GM12878 (cell line): ENCODE measurements at regions not wholly inside any gene's neighbourhood (a gene's known extent, or its start where the extent isn't known, plus 50 kb on each side); places are given as distances from the start of the nearest gene placed in this dataset.

Experiments used
- ATAC-seq: fragments of 200-7000 bp; cut with Tn5 transposase; 3 replicates; pipeline ENCODE4 v1.9.1; 2020; ENCODE audit warnings: mild to moderate bottlenecking, moderate library complexity
- BruUV-seq: library from RNA; stranded (reverse); fragments of 400-500 nt; replicated peaks from 2 replicates; lab custom pipeline; 2021; lab: Mats Ljungman, UMichigan
- CTCF ChIA-PET: fragments of 300-600 bp; sonication (Branson Sonifier 250); formaldehyde crosslinking; extraction: SDS; loops from one replicate; lab custom pipeline; 2021; ENCODE audit warnings: inconsistent platforms; lab: Yijun Ruan, JAX
- POLR2A ChIA-PET: fragments of 350-600 bp; formaldehyde crosslinking; extraction: SDS; loops from one replicate; lab custom pipeline; 2021; ENCODE audit warnings: inconsistent platforms; lab: Charles Lee
- RAD21 ChIA-PET: fragments of 300-600 bp; sonication (Branson Sonifier 250); formaldehyde crosslinking; loops from one replicate; lab custom pipeline; 2023; ENCODE audit warnings: antibody characterized with exemption; ENCODE audit not compliant: unreplicated experiment; lab: Charles Lee
- SMC1A ChIA-PET: fragments of 300-600 bp; sonication (Branson Sonifier 250); formaldehyde crosslinking; loops from one replicate; lab custom pipeline; 2023; ENCODE audit not compliant: unreplicated experiment, uncharacterized antibody; lab: Charles Lee
- DNase-seq: peaks from one replicate; pipeline ENCODE4 v3.0.0-alpha.2; 2011; ENCODE audit warnings: low read depth, low spot score
- FAIRE-seq: peaks from 3 replicates; lab custom pipeline; 2011; peaks lifted over from hg19 to GRCh38; lab: Jason Lieb, UNC
- H2AFZ ChIP-seq: 2 replicates; pipeline ENCODE4 v1.6.0; 2011; ENCODE audit warnings: low read depth, low read length, control low read depth; ENCODE audit not compliant: control insufficient read depth
- H3K27ac ChIP-seq: 2 replicates; pipeline ENCODE4 v1.5.1; 2011; ENCODE audit warnings: control low read depth; ENCODE audit not compliant: control insufficient read depth, insufficient read depth
- H3K27me3 ChIP-seq, 2 experiments: replicated peaks in 1 of 2; 2 replicates each; pipeline versions ENCODE4 v1.6.0 to v1.6.1; 2011; ENCODE audit warnings: low read length in 1 of 2; ENCODE audit not compliant: control insufficient read depth in 2 of 2, insufficient read depth in 2 of 2
- H3K36me3 ChIP-seq, 2 experiments: 2 replicates each; pipeline ENCODE4 v1.5.1; 2011; ENCODE audit warnings: low read length in 1 of 2; ENCODE audit not compliant: control insufficient read depth in 2 of 2, insufficient read depth in 2 of 2
- H3K4me1 ChIP-seq: 2 replicates; pipeline ENCODE4 v1.6.1; 2011; ENCODE audit warnings: mild to moderate bottlenecking, low read length, moderate library complexity, mixed read lengths; ENCODE audit not compliant: control insufficient read depth, insufficient read depth
- H3K4me2 ChIP-seq: 2 replicates; pipeline ENCODE4 v1.6.0; 2011; ENCODE audit warnings: control low read depth; ENCODE audit not compliant: control insufficient read depth, insufficient read depth
- H3K4me3 ChIP-seq: fragments of 200-600 bp; sonication (generic); 2 replicates; pipeline ENCODE4 v1.5.1; 2016
- H3K79me2 ChIP-seq: 2 replicates; pipeline ENCODE4 v1.6.0; 2011; ENCODE audit warnings: low read length; ENCODE audit not compliant: control insufficient read depth, insufficient read depth
- H3K9ac ChIP-seq: 2 replicates; pipeline ENCODE4 v1.8.0; 2011; ENCODE audit warnings: low read length, control low read depth, mixed read lengths; ENCODE audit not compliant: control insufficient read depth, insufficient read depth
- H3K9me3 ChIP-seq: replicated peaks from 3 replicates; pipeline ENCODE4 v1.5.1; 2011; ENCODE audit warnings: mild to moderate bottlenecking, low read length; ENCODE audit not compliant: control insufficient read depth, insufficient read depth
- H4K20me1 ChIP-seq: 2 replicates; pipeline ENCODE4 v1.6.0; 2011; ENCODE audit not compliant: control insufficient read depth, insufficient read depth
- ATF7 ChIP-seq: fragments of 450-650 bp; IDR thresholded peaks from 2 replicates; pipeline ENCODE4 v1.6.1; 2016; ENCODE audit warnings: low read depth, mild to moderate bottlenecking
- BCL11A ChIP-seq: IDR thresholded peaks from 2 replicates; pipeline ENCODE4 v1.6.1; 2011; ENCODE audit warnings: low read depth, low read length
- E2F8 ChIP-seq: fragments of 450-650 bp; IDR thresholded peaks from 2 replicates; pipeline ENCODE4 v1.6.1; 2018; ENCODE audit warnings: mild to moderate bottlenecking, low read depth, moderate library complexity; ENCODE audit not compliant: partially characterized antibody
- EZH2 ChIP-seq: IDR thresholded peaks from 2 replicates; pipeline ENCODE4 v1.6.1; 2012; ENCODE audit warnings: low read depth, mild to moderate bottlenecking, control low read depth, inconsistent platforms, low read length, borderline replicate concordance; ENCODE audit not compliant: control insufficient read depth
- FOXM1 ChIP-seq: IDR thresholded peaks from 2 replicates; pipeline ENCODE4 v1.6.1; 2012; ENCODE audit warnings: low read depth, mild to moderate bottlenecking, inconsistent platforms, low read length, moderate library complexity
- HCFC1 ChIP-seq: fragments of 150-350 bp; IDR thresholded peaks from 2 replicates; pipeline ENCODE4 v1.6.1; 2014; ENCODE audit warnings: low read length
- HDAC6 ChIP-seq: fragments of 200-600 bp; sonication (generic); IDR thresholded peaks from one replicate; pipeline ENCODE4 v1.8.0; 2017; ENCODE audit warnings: antibody characterized with exemption; ENCODE audit not compliant: unreplicated experiment
- IRF5 ChIP-seq: fragments of 450-650 bp; IDR thresholded peaks from 2 replicates; pipeline ENCODE4 v1.6.1; 2017; ENCODE audit warnings: borderline replicate concordance
- RBBP5 ChIP-seq: fragments of 200-600 bp; sonication (generic); conservative IDR thresholded peaks from 2 replicates; pipeline ENCODE4 v1.6.1; 2016
- STAT1 ChIP-seq: fragments of 450-650 bp; conservative IDR thresholded peaks from 2 replicates; pipeline ENCODE4 v1.6.1; 2014; ENCODE audit warnings: antibody characterized with exemption, mild to moderate bottlenecking
- TCF7 ChIP-seq: IDR thresholded peaks from 2 replicates; pipeline ENCODE4 v1.6.1; 2014; ENCODE audit warnings: antibody characterized with exemption, borderline replicate concordance
- USF2 ChIP-seq: IDR thresholded peaks from 2 replicates; pipeline ENCODE4 v1.6.1; 2011; ENCODE audit warnings: low read depth, low read length, improper control_type of control experiment, borderline replicate concordance
- YY1 ChIP-seq: IDR thresholded peaks from 2 replicates; pipeline ENCODE4 v1.6.1; 2011; ENCODE audit warnings: low read depth, mild to moderate bottlenecking, low read length
- ZBTB4 ChIP-seq: fragments of 450-650 bp; formaldehyde crosslinking; IDR thresholded peaks from 2 replicates; pipeline ENCODE4 v1.4.0; 2022; ENCODE audit warnings: mild to moderate bottlenecking, moderate library complexity
- ZSCAN29 ChIP-seq: fragments of 450-650 bp; IDR thresholded peaks from 2 replicates; pipeline ENCODE4 v1.6.1; 2017; ENCODE audit warnings: mild to moderate bottlenecking, moderate library complexity
- WGBS: methylation state at CpG from one replicate; pipeline ENCODE4 v1.1.6; 2016; ENCODE audit warnings: low lambda C conversion rate; ENCODE audit not compliant: insufficient replicate concordance, insufficient coverage; ENCODE audit errors: missing lambda C conversion rate; 5-methylcytosine and 5-hydroxymethylcytosine counted together
- in situ Hi-C: fragments of 300-500 bp; cut with MboI; formaldehyde crosslinking; loops from 9 replicates; pipeline ENCODE4 v1.14.3; 2018; ENCODE audit warnings: mixed read lengths
- intact Hi-C: fragments of 100-400 bp; cut with micrococcal nuclease; formaldehyde crosslinking; loops from one replicate; pipeline ENCODE4 v1.14.2; 2022; ENCODE audit not compliant: unreplicated experiment

GRCh38 chr10:2948127-2948854 is 119.1 kb upstream of the PFKP start:
- Histone ChIP-seq H3K4me3 (peak overlapping the region; percentile 34; the same call in 1 of the 2 replicates), H2AFZ (no peak overlapping the region), H3K4me1 (peaks cover 24% of the 10 kb centered on the region), H4K20me1 (no peaks in the 10 kb centered on the region), H3K9me3 (peaks cover 1% of the 10 kb centered on the region; the same call in 1 of the 3 replicates), H3K36me3 (no peaks in the 10 kb centered on the region), H3K27ac (peak overlapping the region; percentile 76), H3K79me2 (no peaks in the 10 kb centered on the region), H3K4me2 (peak overlapping the region; percentile 35; the same call in 1 of the 2 replicates), H3K9ac (no peak overlapping the region), H3K27me3 (no peaks in the 10 kb centered on the region)
- FAIRE-seq (peak; percentile 65), DNase-seq (peak; percentile 63), ATAC-seq (peak; percentile 80)
- RAD21 ChIA-PET, result interaction anchor here (1.1 to 1.3 kb wide), 4 partner anchors 30 to 1210 kb away, joined by 4 to 6 read pairs (median 4); no protein-coding TSS in a partner anchor
- BruUV-seq, result no TSS peak
- in situ Hi-C loops (no loop called here), intact Hi-C loops (no loop called here)
- SMC1A ChIA-PET, result interaction anchor here (0.7 to 1.8 kb wide), 9 partner anchors 11 to 1210 kb away, joined by 3 to 8 read pairs (median 4); no protein-coding TSS in a partner anchor
- POLR2A ChIA-PET, result interaction anchor here (0.7 to 1.4 kb wide), 2 partner anchors 37 to 88 kb away, joined by 3 read pairs; no protein-coding TSS in a partner anchor
- WGBS, result 0% methylated on average over 1 of the region's 1 CpG
- CTCF ChIA-PET, result interaction anchor here (0.6 to 3.9 kb wide), 5 partner anchors 20 to 156 kb away, joined by 3 to 20 read pairs (median 6); no protein-coding TSS in a partner anchor
- TF ChIP-seq TCF7, result no peak
- peak; percentile 81; the same call in 1 of the 2 replicates for TF ChIP-seq BCL11A
- TF ChIP-seq E2F8, result no peak
- TF ChIP-seq ZSCAN29, result no peak
- TF ChIP-seq ATF7, result peak; percentile 62
- no peak for TF ChIP-seq ZBTB4 (CRISPR knock-in tag)
- 0 out of 2 replicates have a peak, but pooled peaks have one; percentile 22 for TF ChIP-seq FOXM1
- TF ChIP-seq RBBP5, result no peak
- no peak for TF ChIP-seq HCFC1
- TF ChIP-seq STAT1, result no peak
- TF ChIP-seq IRF5, result no peak
- TF ChIP-seq HDAC6, result no peak
- peak; percentile 20; the same call in 1 of the 2 replicates for TF ChIP-seq YY1
- no peak for TF ChIP-seq EZH2
- no peak for TF ChIP-seq USF2
